GM18909 (cell line): ENCODE measurements at regions not wholly inside any gene's neighbourhood (a gene's known extent, or its start where the extent isn't known, plus 50 kb on each side); places are given as distances from the start of the nearest gene placed in this dataset.

Source experiments
- ATAC-seq: cut with Tn5 transposase; IDR thresholded peaks from one replicate; pipeline ENCODE4 v1.9.1; 2021; ENCODE audit warnings: mild to moderate bottlenecking; ENCODE audit not compliant: unreplicated experiment, poor library complexity

GRCh38 chr9:12441506-12441905 is 251.7 kb upstream of the TYRP1 start:
- no peak for ATAC-seq

- no peak for ATAC-seq
Observed at GRCh38 chr9:12448246-12448645, 244.9 kb upstream of the TYRP1 start.

- ATAC-seq, result no peak
Observed at GRCh38 chr9:12457237-12457636, 235.9 kb upstream of the TYRP1 start.

GRCh38 chr9:12461763-12462460 is 231.3 kb upstream of the TYRP1 start:
- no peak for ATAC-seq

- no peak for ATAC-seq
Observed at GRCh38 chr9:12462861-12463260, 230.3 kb upstream of the TYRP1 start.

GRCh38 chr9:12463641-12464040 is 229.5 kb upstream of the TYRP1 start:
- ATAC-seq, result no peak

GRCh38 chr9:12464400-12464799 is 228.8 kb upstream of the TYRP1 start:
- ATAC-seq, result no peak

- ATAC-seq, result no peak
Observed at GRCh38 chr9:12464910-12465512, 228.2 kb upstream of the TYRP1 start.

GRCh38 chr9:12469084-12469483 is 224.1 kb upstream of the TYRP1 start:
- no peak for ATAC-seq

GRCh38 chr9:12494411-12494810 is 198.8 kb upstream of the TYRP1 start:
- ATAC-seq, result no peak

- no peak for ATAC-seq
Observed at GRCh38 chr9:12497790-12498189, 195.4 kb upstream of the TYRP1 start.

- ATAC-seq, result no peak
Observed at GRCh38 chr9:12502520-12502919, 190.7 kb upstream of the TYRP1 start.

- no peak for ATAC-seq
Observed at GRCh38 chr9:12503606-12504122, 189.5 kb upstream of the TYRP1 start.

GRCh38 chr9:12510551-12510950 is 182.6 kb upstream of the TYRP1 start:
- ATAC-seq, result no peak

GRCh38 chr9:12511726-12512125 is 181.5 kb upstream of the TYRP1 start:
- no peak for ATAC-seq

GRCh38 chr9:12516031-12516430 is 177.2 kb upstream of the TYRP1 start:
- no peak for ATAC-seq

- no peak for ATAC-seq
Observed at GRCh38 chr9:12516573-12516972, 176.6 kb upstream of the TYRP1 start.

- no peak for ATAC-seq
Observed at GRCh38 chr9:12538842-12539579, 154.2 kb upstream of the TYRP1 start.

GRCh38 chr9:12539580-12539975 is 153.6 kb upstream of the TYRP1 start:
- no peak for ATAC-seq

GRCh38 chr9:12544700-12545099 is 148.5 kb upstream of the TYRP1 start:
- ATAC-seq, result no peak

- no peak for ATAC-seq
Observed at GRCh38 chr9:12554636-12555035, 138.5 kb upstream of the TYRP1 start.
